SK-N-SH (cell line): ENCODE measurements at regions not wholly inside any gene's neighbourhood (a gene's known extent, or its start where the extent isn't known, plus 50 kb on each side); places are given as distances from the start of the nearest gene placed in this dataset.

Experiments
- EP300 ChIP-seq, 2 experiments: IDR thresholded peaks; 2 replicates each; pipeline versions ENCODE4 v1.4.0 to v1.6.1; 2012; ENCODE audit warnings: borderline replicate concordance in 1 of 2, low read depth in 1 of 2, low read length in 1 of 2
- GABPA ChIP-seq: IDR thresholded peaks from 2 replicates; pipeline ENCODE4 v1.4.0; 2012; ENCODE audit warnings: low read depth, mild to moderate bottlenecking
- MAX ChIP-seq: IDR thresholded peaks from 2 replicates; pipeline ENCODE4 v1.4.0; 2012; ENCODE audit warnings: low read depth
- POLR2AphosphoS5 ChIP-seq: IDR thresholded peaks from 2 replicates; pipeline ENCODE4 v1.6.1; 2012; ENCODE audit warnings: low read depth, low read length
- RAD21 ChIP-seq: IDR thresholded peaks from 2 replicates; pipeline ENCODE4 v1.6.1; 2012; ENCODE audit warnings: mild to moderate bottlenecking, low read length
- TF ChIP-seq, protein P1 (sequence below): fragments of 200-600 bp; sonication (generic); IDR thresholded peaks from 2 replicates; pipeline ENCODE4 v1.6.1; 2017; ENCODE audit warnings: antibody characterized with exemption, mild to moderate bottlenecking, moderate library complexity

GRCh38 chr2:7358865-7359447 is 441.7 kb downstream of the RNF144A start:
- TF ChIP-seq EP300 (IDR thresholded peaks at IDR 0.05; ENCODE audit: borderline replicate concordance in 1 of 2, low read depth in 1 of 2, low read length in 1 of 2) (no peak), MAX (no peak), GABPA (no peak), RAD21 (no peak), POLR2AphosphoS5 (no peak)
- TF ChIP-seq, protein P1, sequence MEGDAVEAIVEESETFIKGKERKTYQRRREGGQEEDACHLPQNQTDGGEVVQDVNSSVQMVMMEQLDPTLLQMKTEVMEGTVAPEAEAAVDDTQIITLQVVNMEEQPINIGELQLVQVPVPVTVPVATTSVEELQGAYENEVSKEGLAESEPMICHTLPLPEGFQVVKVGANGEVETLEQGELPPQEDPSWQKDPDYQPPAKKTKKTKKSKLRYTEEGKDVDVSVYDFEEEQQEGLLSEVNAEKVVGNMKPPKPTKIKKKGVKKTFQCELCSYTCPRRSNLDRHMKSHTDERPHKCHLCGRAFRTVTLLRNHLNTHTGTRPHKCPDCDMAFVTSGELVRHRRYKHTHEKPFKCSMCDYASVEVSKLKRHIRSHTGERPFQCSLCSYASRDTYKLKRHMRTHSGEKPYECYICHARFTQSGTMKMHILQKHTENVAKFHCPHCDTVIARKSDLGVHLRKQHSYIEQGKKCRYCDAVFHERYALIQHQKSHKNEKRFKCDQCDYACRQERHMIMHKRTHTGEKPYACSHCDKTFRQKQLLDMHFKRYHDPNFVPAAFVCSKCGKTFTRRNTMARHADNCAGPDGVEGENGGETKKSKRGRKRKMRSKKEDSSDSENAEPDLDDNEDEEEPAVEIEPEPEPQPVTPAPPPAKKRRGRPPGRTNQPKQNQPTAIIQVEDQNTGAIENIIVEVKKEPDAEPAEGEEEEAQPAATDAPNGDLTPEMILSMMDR = no peak
